ENCODE measurements at regions not wholly inside any gene's neighbourhood (a gene's known extent, or its start where the extent isn't known, plus 50 kb on each side); places are given as distances from the start of the nearest gene placed in this dataset.

GRCh38 chr3:189375532-189375931 lies 203.8 kb downstream of the TPRG1 start:
- TF ChIP-seq, protein P1, sequence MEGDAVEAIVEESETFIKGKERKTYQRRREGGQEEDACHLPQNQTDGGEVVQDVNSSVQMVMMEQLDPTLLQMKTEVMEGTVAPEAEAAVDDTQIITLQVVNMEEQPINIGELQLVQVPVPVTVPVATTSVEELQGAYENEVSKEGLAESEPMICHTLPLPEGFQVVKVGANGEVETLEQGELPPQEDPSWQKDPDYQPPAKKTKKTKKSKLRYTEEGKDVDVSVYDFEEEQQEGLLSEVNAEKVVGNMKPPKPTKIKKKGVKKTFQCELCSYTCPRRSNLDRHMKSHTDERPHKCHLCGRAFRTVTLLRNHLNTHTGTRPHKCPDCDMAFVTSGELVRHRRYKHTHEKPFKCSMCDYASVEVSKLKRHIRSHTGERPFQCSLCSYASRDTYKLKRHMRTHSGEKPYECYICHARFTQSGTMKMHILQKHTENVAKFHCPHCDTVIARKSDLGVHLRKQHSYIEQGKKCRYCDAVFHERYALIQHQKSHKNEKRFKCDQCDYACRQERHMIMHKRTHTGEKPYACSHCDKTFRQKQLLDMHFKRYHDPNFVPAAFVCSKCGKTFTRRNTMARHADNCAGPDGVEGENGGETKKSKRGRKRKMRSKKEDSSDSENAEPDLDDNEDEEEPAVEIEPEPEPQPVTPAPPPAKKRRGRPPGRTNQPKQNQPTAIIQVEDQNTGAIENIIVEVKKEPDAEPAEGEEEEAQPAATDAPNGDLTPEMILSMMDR (IDR thresholded peaks at IDR 0.05) = no peak
- TF ChIP-seq POLR2A (IDR thresholded peaks at IDR 0.05) = no peak
